Hepatocyte (in vitro differentiated cells): ENCODE measurements at regions not wholly inside any gene's neighbourhood (a gene's known extent, or its start where the extent isn't known, plus 50 kb on each side); places are given as distances from the start of the nearest gene placed in this dataset.

Experiments
- DNase-seq: peaks from one replicate; pipeline ENCODE4 v3.0.0-alpha.2; 2016; ENCODE audit warnings: low spot score
- H2AFZ ChIP-seq: fragments of 200-600 bp; sonication (generic); 2 replicates; pipeline ENCODE4 v1.6.0; 2016; ENCODE audit warnings: antibody characterized with exemption, mild to moderate bottlenecking
- H3K27ac ChIP-seq: fragments of 200-600 bp; sonication (generic); 2 replicates; pipeline ENCODE4 v1.5.1; 2016; ENCODE audit warnings: mild to moderate bottlenecking
- H3K27me3 ChIP-seq: fragments of 200-600 bp; sonication (generic); 2 replicates; pipeline ENCODE4 v1.6.1; 2016
- H3K36me3 ChIP-seq: fragments of 200-600 bp; sonication (generic); replicated peaks from 2 replicates; pipeline ENCODE4 v1.5.1; 2016; ENCODE audit warnings: low read depth; ENCODE audit not compliant: insufficient read depth
- H3K4me1 ChIP-seq: fragments of 200-600 bp; sonication (generic); 2 replicates; pipeline ENCODE4 v1.5.1; 2016; ENCODE audit warnings: mild to moderate bottlenecking, moderate library complexity; ENCODE audit not compliant: insufficient read depth
- H3K4me2 ChIP-seq: fragments of 200-600 bp; sonication (generic); 2 replicates; pipeline ENCODE4 v1.6.0; 2016
- H3K4me3 ChIP-seq: fragments of 200-600 bp; sonication (generic); 2 replicates; pipeline ENCODE4 v1.5.1; 2016; ENCODE audit warnings: mild to moderate bottlenecking
- H3K79me2 ChIP-seq: fragments of 200-600 bp; sonication (generic); 2 replicates; pipeline ENCODE4 v1.6.0; 2017; ENCODE audit warnings: mild to moderate bottlenecking
- H3K9me2 ChIP-seq: fragments of 200-600 bp; sonication (generic); replicated peaks from 2 replicates; pipeline ENCODE4 v1.6.0; 2017; ENCODE audit warnings: mild to moderate bottlenecking; ENCODE audit not compliant: insufficient read depth
- H3K9me3 ChIP-seq: fragments of 200-600 bp; sonication (generic); 2 replicates; pipeline ENCODE4 v1.5.1; 2016; ENCODE audit warnings: low read depth, mild to moderate bottlenecking
- H4K20me1 ChIP-seq: fragments of 200-600 bp; sonication (generic); 2 replicates; pipeline ENCODE4 v1.6.0; 2016; ENCODE audit warnings: mild to moderate bottlenecking; ENCODE audit not compliant: insufficient read depth, poor library complexity, severe bottlenecking
- EZH2 ChIP-seq: fragments of 200-600 bp; sonication (generic); IDR thresholded peaks from 2 replicates; pipeline ENCODE4 v1.6.1; 2016; ENCODE audit warnings: antibody characterized with exemption, mild to moderate bottlenecking, borderline replicate concordance
- EZH2phosphoT487 ChIP-seq: fragments of 200-600 bp; sonication (generic); IDR thresholded peaks from one replicate; pipeline ENCODE4 v1.6.1; 2018; ENCODE audit warnings: antibody characterized with exemption, mild to moderate bottlenecking, low read depth, moderate library complexity; ENCODE audit not compliant: unreplicated experiment, severe bottlenecking
- WGBS: methylation state at CpG from one replicate; pipeline ENCODE4 v1.1.6; 2016; ENCODE audit warnings: low lambda C conversion rate; ENCODE audit errors: missing lambda C conversion rate; 5-methylcytosine and 5-hydroxymethylcytosine counted together
- TF ChIP-seq, protein P1 (sequence below): fragments of 200-600 bp; sonication (generic); IDR thresholded peaks from 2 replicates; pipeline ENCODE4 v1.5.1; 2016; ENCODE audit warnings: antibody characterized with exemption, mild to moderate bottlenecking; ENCODE audit not compliant: poor library complexity

- no peak overlapping the region for H3K27ac ChIP-seq
- H3K4me1 ChIP-seq: no peaks in the 10 kb centered on the region
- no peaks in the 10 kb centered on the region for H4K20me1 ChIP-seq
- no peak for TF ChIP-seq EZH2phosphoT487
- no peak for TF ChIP-seq EZH2
- TF ChIP-seq, protein P1, sequence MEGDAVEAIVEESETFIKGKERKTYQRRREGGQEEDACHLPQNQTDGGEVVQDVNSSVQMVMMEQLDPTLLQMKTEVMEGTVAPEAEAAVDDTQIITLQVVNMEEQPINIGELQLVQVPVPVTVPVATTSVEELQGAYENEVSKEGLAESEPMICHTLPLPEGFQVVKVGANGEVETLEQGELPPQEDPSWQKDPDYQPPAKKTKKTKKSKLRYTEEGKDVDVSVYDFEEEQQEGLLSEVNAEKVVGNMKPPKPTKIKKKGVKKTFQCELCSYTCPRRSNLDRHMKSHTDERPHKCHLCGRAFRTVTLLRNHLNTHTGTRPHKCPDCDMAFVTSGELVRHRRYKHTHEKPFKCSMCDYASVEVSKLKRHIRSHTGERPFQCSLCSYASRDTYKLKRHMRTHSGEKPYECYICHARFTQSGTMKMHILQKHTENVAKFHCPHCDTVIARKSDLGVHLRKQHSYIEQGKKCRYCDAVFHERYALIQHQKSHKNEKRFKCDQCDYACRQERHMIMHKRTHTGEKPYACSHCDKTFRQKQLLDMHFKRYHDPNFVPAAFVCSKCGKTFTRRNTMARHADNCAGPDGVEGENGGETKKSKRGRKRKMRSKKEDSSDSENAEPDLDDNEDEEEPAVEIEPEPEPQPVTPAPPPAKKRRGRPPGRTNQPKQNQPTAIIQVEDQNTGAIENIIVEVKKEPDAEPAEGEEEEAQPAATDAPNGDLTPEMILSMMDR: no peak
- H3K4me2 ChIP-seq: no peak overlapping the region
- no peaks in the 10 kb centered on the region for H3K79me2 ChIP-seq
- no peaks in the 10 kb centered on the region for H3K36me3 ChIP-seq
- no peak for DNase-seq
- H3K4me3 ChIP-seq: no peak overlapping the region
- H3K9me3 ChIP-seq: no peaks in the 10 kb centered on the region
- 81% methylated on average over 2 of the region's 2 CpGs for WGBS
- no peak overlapping the region for H2AFZ ChIP-seq
- H3K9me2 ChIP-seq: no peaks in the 10 kb centered on the region
- H3K27me3 ChIP-seq: no peaks in the 10 kb centered on the region
These were observed 137.6 kb downstream of the DRD1 start for GRCh38 chr5:175306381-175306780.

DNA sequence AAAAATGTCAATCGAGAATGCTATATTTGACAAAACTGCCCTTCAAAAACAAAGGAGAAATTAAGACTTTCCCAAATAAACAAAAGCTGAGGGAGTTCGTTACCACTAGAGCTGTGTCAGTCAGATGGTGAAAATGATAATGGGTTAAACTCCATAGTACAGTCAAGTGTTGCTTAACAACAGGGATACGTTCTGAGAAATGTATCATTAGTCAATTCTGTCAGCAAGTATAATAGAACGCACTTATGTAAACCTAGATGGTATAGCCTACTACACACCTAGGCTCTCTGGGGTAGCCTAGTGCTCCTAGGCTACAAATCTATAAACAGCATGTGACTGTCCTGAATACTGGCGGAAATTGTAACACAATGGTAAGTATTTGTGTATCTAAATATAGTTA is 138.7 kb downstream of the DRD1 start:
- no peak for TF ChIP-seq EZH2phosphoT487
- no peak for TF ChIP-seq EZH2
- no peaks in the 10 kb centered on the region for H3K9me2 ChIP-seq
- no peaks in the 10 kb centered on the region for H3K27me3 ChIP-seq
- WGBS: 72% methylated on average over 5 of the region's 5 CpGs
- DNase-seq: no peak
- no peaks in the 10 kb centered on the region for H4K20me1 ChIP-seq
- H3K4me2 ChIP-seq: no peak overlapping the region
- H3K36me3 ChIP-seq: no peaks in the 10 kb centered on the region
- H3K4me3 ChIP-seq: no peak overlapping the region
- no peak overlapping the region for H2AFZ ChIP-seq
- no peaks in the 10 kb centered on the region for H3K4me1 ChIP-seq
- H3K27ac ChIP-seq: no peak overlapping the region
- H3K9me3 ChIP-seq: no peaks in the 10 kb centered on the region
- no peaks in the 10 kb centered on the region for H3K79me2 ChIP-seq

GRCh38 chr5:175290379-175290778 is 153.6 kb downstream of the DRD1 start:
- DNase-seq: no peak
- Histone ChIP-seq H3K79me2 (no peaks in the 10 kb centered on the region), H3K4me1 (peaks cover 9% of the 10 kb centered on the region), H3K9me2 (no peaks in the 10 kb centered on the region), H4K20me1 (no peaks in the 10 kb centered on the region), H3K4me3 (no peak overlapping the region), H2AFZ (no peak overlapping the region), H3K27me3 (no peaks in the 10 kb centered on the region), H3K9me3 (no peaks in the 10 kb centered on the region), H3K36me3 (no peaks in the 10 kb centered on the region), H3K27ac (no peak overlapping the region), H3K4me2 (no peak overlapping the region)
- WGBS: 95% methylated on average over 4 of the region's 4 CpGs
- TF ChIP-seq EZH2: no peak
- TF ChIP-seq, protein P1: no peak

GRCh38 chr5:175288048-175288621 is 155.8 kb downstream of the DRD1 start:
- WGBS: 62% methylated on average over 9 of the region's 9 CpGs
- no peak overlapping the region for H3K27ac ChIP-seq
- no peak overlapping the region for H3K4me3 ChIP-seq
- H3K79me2 ChIP-seq: no peaks in the 10 kb centered on the region
- H3K27me3 ChIP-seq: no peaks in the 10 kb centered on the region
- peaks cover 13% of the 10 kb centered on the region for H3K4me1 ChIP-seq
- TF ChIP-seq, protein P1: no peak
- TF ChIP-seq EZH2phosphoT487 (no peak), EZH2 (no peak)
- no peaks in the 10 kb centered on the region for H3K9me3 ChIP-seq
- no peak overlapping the region for H2AFZ ChIP-seq
- H3K36me3 ChIP-seq: no peaks in the 10 kb centered on the region
- H3K9me2 ChIP-seq: no peaks in the 10 kb centered on the region
- peak; percentile 69 for DNase-seq
- no peak overlapping the region for H3K4me2 ChIP-seq
- H4K20me1 ChIP-seq: no peaks in the 10 kb centered on the region
